NCI-H82 (cell line): ENCODE measurements at regions not wholly inside any gene's neighbourhood (a gene's known extent, or its start where the extent isn't known, plus 50 kb on each side); places are given as distances from the start of the nearest gene placed in this dataset.

Experiments used
- DNase-seq: peaks from one replicate; lab custom pipeline; 2025; lab: John Stamatoyannopoulos, UW

- DNase-seq, result no peak
These were observed 301.4 kb downstream of the MAF start for GRCh38 chr16:79298894-79299799.

GRCh38 chr16:79298476-79298875 lies 302.1 kb downstream of the MAF start:
- DNase-seq, result no peak

- DNase-seq, result no peak
These were observed 302.7 kb downstream of the MAF start for GRCh38 chr16:79297805-79298204.

- no peak for DNase-seq
These were observed 303.2 kb downstream of the MAF start for GRCh38 chr16:79297296-79297695.

GRCh38 chr16:79296491-79296890 lies 304.0 kb downstream of the MAF start:
- DNase-seq, result no peak

- no peak for DNase-seq
These were observed 304.8 kb downstream of the MAF start for GRCh38 chr16:79295746-79296145.

- no peak for DNase-seq
These were observed 305.4 kb downstream of the MAF start for GRCh38 chr16:79295162-79295561.

GRCh38 chr16:79294568-79294967 lies 306.0 kb downstream of the MAF start:
- no peak for DNase-seq

- no peak for DNase-seq
These were observed 306.6 kb downstream of the MAF start for GRCh38 chr16:79293836-79294460.

- DNase-seq, result no peak
These were observed 312.5 kb downstream of the MAF start for GRCh38 chr16:79288066-79288465.

GRCh38 chr16:79287424-79287917 lies 313.1 kb downstream of the MAF start:
- no peak for DNase-seq

- no peak for DNase-seq
These were observed 313.7 kb downstream of the MAF start for GRCh38 chr16:79286646-79287423.

- DNase-seq, result no peak
These were observed 315.8 kb downstream of the MAF start for GRCh38 chr16:79284766-79285165.

GRCh38 chr16:79283578-79283977 lies 317.0 kb downstream of the MAF start:
- DNase-seq, result no peak

- DNase-seq, result no peak
These were observed 317.7 kb downstream of the MAF start for GRCh38 chr16:79282806-79283205.

- no peak for DNase-seq
These were observed 322.0 kb downstream of the MAF start for GRCh38 chr16:79278506-79278905.

GRCh38 chr16:79276501-79276900 lies 324.0 kb downstream of the MAF start:
- no peak for DNase-seq

GRCh38 chr16:79274264-79274663 lies 326.3 kb downstream of the MAF start:
- DNase-seq, result no peak

GRCh38 chr16:79272141-79272577 lies 328.4 kb downstream of the MAF start:
- DNase-seq, result no peak

GRCh38 chr16:79271583-79271982 lies 329.0 kb downstream of the MAF start:
- DNase-seq, result no peak

- DNase-seq, result no peak
These were observed 330.5 kb downstream of the MAF start for GRCh38 chr16:79270011-79270410.

GRCh38 chr16:79269211-79269863 lies 331.2 kb downstream of the MAF start:
- DNase-seq, result no peak
